ENCODE measurements at regions not wholly inside any gene's neighbourhood (a gene's known extent, or its start where the extent isn't known, plus 50 kb on each side); places are given as distances from the start of the nearest gene placed in this dataset.

DNA sequence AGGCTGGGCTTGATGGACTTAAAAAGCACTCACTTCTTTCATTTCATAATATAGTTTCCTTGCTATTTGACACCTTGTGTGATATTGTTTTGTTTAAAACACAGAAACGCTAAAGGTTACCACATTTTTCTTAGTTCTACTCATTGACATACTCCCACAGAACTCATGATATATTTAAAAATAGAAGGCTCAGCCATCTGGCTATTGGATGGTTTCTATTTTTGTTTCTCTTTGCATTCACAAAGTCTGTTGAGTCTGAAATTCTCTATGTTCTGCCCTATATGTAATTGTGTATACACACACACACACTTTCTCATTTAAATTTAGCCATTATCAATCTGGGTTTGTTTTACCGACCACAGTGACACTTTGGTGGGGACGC is 128.2 kb downstream of the SOX2 start:
- H3K4me3 ChIP-seq (ENCODE audit: low read length in 3 of 3), result peak overlapping the region in 2 of 3 donors; percentile 16 to 51
- H3K4me1 ChIP-seq (ENCODE audit: control insufficient read depth in 2 of 3, insufficient read depth in 2 of 3, low read depth in 1 of 3, low read length in 3 of 3), result no peaks in the 10 kb centered on the region
- H3K9me3 ChIP-seq (ENCODE audit: control insufficient read depth in 2 of 3, insufficient read depth in 1 of 3, low read length in 3 of 3), result no peaks in the 10 kb centered on the region
- TF ChIP-seq, protein P1, sequence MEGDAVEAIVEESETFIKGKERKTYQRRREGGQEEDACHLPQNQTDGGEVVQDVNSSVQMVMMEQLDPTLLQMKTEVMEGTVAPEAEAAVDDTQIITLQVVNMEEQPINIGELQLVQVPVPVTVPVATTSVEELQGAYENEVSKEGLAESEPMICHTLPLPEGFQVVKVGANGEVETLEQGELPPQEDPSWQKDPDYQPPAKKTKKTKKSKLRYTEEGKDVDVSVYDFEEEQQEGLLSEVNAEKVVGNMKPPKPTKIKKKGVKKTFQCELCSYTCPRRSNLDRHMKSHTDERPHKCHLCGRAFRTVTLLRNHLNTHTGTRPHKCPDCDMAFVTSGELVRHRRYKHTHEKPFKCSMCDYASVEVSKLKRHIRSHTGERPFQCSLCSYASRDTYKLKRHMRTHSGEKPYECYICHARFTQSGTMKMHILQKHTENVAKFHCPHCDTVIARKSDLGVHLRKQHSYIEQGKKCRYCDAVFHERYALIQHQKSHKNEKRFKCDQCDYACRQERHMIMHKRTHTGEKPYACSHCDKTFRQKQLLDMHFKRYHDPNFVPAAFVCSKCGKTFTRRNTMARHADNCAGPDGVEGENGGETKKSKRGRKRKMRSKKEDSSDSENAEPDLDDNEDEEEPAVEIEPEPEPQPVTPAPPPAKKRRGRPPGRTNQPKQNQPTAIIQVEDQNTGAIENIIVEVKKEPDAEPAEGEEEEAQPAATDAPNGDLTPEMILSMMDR (IDR thresholded peaks at IDR 0.05; ENCODE audit: borderline replicate concordance, extremely low read depth, insufficient read depth), result no peak
- FAIRE-seq (no peak), DNase-seq (no peak)
- intact Hi-C loops (cut with DNase I), result no loop called here
- H3K27me3 ChIP-seq (ENCODE audit: control insufficient read depth, insufficient read depth, low read length), result no peaks in the 10 kb centered on the region
- no peaks in the 10 kb centered on the region for H3K36me3 ChIP-seq (ENCODE audit: control insufficient read depth in 2 of 3, insufficient read depth in 3 of 3, low read length in 3 of 3)
- no peak overlapping the region for H3K27ac ChIP-seq (ENCODE audit: low read depth in 2 of 2, low read length in 2 of 2)
- H3K9ac ChIP-seq (ENCODE audit: low read length in 3 of 3), result no peak overlapping the region

DNA sequence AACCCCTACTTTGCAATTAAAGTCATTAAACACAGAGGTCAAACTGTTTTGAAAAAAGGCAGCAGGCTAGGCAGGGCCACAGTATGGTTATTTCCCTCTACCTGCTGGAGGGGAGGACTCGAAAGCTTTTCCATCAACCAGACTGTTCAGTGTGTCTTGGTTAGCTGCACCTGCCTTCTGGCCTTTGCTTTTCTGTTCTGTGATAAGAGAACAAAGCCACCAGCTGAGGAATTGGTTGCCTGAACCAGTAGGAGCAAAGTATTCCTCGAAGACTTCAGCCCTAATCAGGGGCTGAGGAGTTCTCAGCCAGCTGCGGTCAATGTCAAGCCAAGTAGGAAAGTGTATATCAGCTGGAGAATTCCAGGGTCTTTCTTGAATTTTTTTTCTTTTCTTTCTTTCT is 132.5 kb downstream of the SOX2 start:
- Histone ChIP-seq H3K9ac (ENCODE audit: low read length in 3 of 3) (no peak overlapping the region), H3K27ac (ENCODE audit: low read depth in 2 of 2, low read length in 2 of 2) (no peak overlapping the region), H3K4me3 (ENCODE audit: low read length in 3 of 3) (no peak overlapping the region), H3K27me3 (ENCODE audit: control insufficient read depth, insufficient read depth, low read length) (no peaks in the 10 kb centered on the region), H3K36me3 (ENCODE audit: control insufficient read depth in 2 of 3, insufficient read depth in 3 of 3, low read length in 3 of 3) (no peaks in the 10 kb centered on the region), H3K4me1 (ENCODE audit: control insufficient read depth in 2 of 3, insufficient read depth in 2 of 3, low read depth in 1 of 3, low read length in 3 of 3) (no peaks in the 10 kb centered on the region), H3K9me3 (ENCODE audit: control insufficient read depth in 2 of 3, insufficient read depth in 1 of 3, low read length in 3 of 3) (no peaks in the 10 kb centered on the region)
- DNase-seq, result no peak
- no peak for FAIRE-seq
- TF ChIP-seq, protein P1 (IDR thresholded peaks at IDR 0.05; ENCODE audit: borderline replicate concordance, extremely low read depth, insufficient read depth), result no peak
- intact Hi-C loops (cut with DNase I), result no loop called here

DNA sequence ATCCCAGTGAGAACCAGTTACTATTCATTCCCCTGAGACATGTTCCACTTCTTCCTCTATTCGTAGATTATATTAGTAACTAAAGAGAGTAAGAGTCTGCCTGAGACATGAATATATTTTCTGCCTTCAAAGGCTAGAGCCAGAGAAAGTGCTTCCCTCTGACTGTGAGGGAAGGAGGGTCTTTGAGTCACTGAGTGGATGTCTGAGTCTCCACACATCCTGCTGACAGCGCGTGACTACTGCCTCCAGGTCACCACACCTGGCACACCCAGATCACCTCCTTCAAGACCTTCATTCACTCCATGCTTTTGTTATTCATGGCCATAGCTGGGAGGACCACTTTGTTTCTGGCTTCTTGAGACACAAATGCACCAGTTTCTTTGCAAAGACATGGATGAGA is 135.6 kb downstream of the SOX2 start:
- H3K9me3 ChIP-seq (ENCODE audit: control insufficient read depth in 2 of 3, insufficient read depth in 1 of 3, low read length in 3 of 3), result no peaks in the 10 kb centered on the region
- DNase-seq (no peak), FAIRE-seq (no peak)
- no peaks in the 10 kb centered on the region for H3K27me3 ChIP-seq (ENCODE audit: control insufficient read depth, insufficient read depth, low read length)
- H3K4me1 ChIP-seq (ENCODE audit: control insufficient read depth in 2 of 3, insufficient read depth in 2 of 3, low read depth in 1 of 3, low read length in 3 of 3), result no peaks in the 10 kb centered on the region
- no peak overlapping the region for H3K9ac ChIP-seq (ENCODE audit: low read length in 3 of 3)
- TF ChIP-seq, protein P1 (IDR thresholded peaks at IDR 0.05; ENCODE audit: borderline replicate concordance, extremely low read depth, insufficient read depth), result no peak
- no peak overlapping the region for H3K27ac ChIP-seq (ENCODE audit: low read depth in 2 of 2, low read length in 2 of 2)
- H3K4me3 ChIP-seq (ENCODE audit: low read length in 3 of 3), result no peak overlapping the region
- intact Hi-C loops (cut with DNase I), result no loop called here
- H3K36me3 ChIP-seq (ENCODE audit: control insufficient read depth in 2 of 3, insufficient read depth in 3 of 3, low read length in 3 of 3), result no peaks in the 10 kb centered on the region

DNA sequence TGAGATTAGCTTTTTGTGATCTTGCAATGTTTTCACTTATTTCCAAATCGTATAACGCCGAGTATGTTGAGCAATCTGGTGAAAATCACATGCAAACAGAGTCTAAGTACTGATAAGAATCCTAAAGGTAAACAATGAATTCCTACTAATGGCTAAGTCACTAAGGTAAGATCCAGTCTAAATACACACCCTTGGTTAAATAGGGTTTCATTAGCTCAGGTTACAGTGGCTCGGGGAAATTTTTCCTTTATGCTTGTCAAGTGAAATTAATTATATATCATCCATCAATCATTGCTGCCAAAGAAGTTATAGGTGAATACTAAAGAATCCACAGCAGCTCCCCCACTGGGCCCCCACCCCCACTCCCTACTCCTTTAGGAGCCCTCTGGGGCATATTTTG is 139.3 kb downstream of the SOX2 start:
- no peaks in the 10 kb centered on the region for H3K4me1 ChIP-seq (ENCODE audit: control insufficient read depth in 2 of 3, insufficient read depth in 2 of 3, low read depth in 1 of 3, low read length in 3 of 3)
- intact Hi-C loops (cut with DNase I), result no loop called here
- no peaks in the 10 kb centered on the region for H3K27me3 ChIP-seq (ENCODE audit: control insufficient read depth, insufficient read depth, low read length)
- TF ChIP-seq, protein P1 (IDR thresholded peaks at IDR 0.05; ENCODE audit: borderline replicate concordance, extremely low read depth, insufficient read depth), result no peak
- FAIRE-seq, result no peak
- H3K4me3 ChIP-seq (ENCODE audit: low read length in 3 of 3), result no peak overlapping the region
- no peaks in the 10 kb centered on the region for H3K36me3 ChIP-seq (ENCODE audit: control insufficient read depth in 2 of 3, insufficient read depth in 3 of 3, low read length in 3 of 3)
- no peak overlapping the region for H3K27ac ChIP-seq (ENCODE audit: low read depth in 2 of 2, low read length in 2 of 2)
- DNase-seq, result no peak
- no peak overlapping the region for H3K9ac ChIP-seq (ENCODE audit: low read length in 3 of 3)
- no peaks in the 10 kb centered on the region for H3K9me3 ChIP-seq (ENCODE audit: control insufficient read depth in 2 of 3, insufficient read depth in 1 of 3, low read length in 3 of 3)

Measured in kidney (tissue), 13 donors.